Left ventricle myocardium inferior (tissue), 1 donor: ENCODE measurements at regions not wholly inside any gene's neighbourhood (a gene's known extent, or its start where the extent isn't known, plus 50 kb on each side); places are given as distances from the start of the nearest gene placed in this dataset.

Experiments used
- DNase-seq: peaks from one replicate; pipeline ENCODE4 v3.0.0-alpha.2; 2020
- H3K27ac ChIP-seq: fragments of 200-600 bp; replicated peaks from 2 replicates; pipeline ENCODE4 v1.8.0; 2021
- H3K27me3 ChIP-seq: fragments of 200-600 bp; 2 replicates; pipeline ENCODE4 v1.8.0; 2021; ENCODE audit warnings: low read depth
- H3K36me3 ChIP-seq: fragments of 200-600 bp; 2 replicates; pipeline ENCODE4 v1.8.0; 2021
- H3K4me1 ChIP-seq: fragments of 200-600 bp; 2 replicates; pipeline ENCODE4 v1.8.0; 2021
- H3K4me3 ChIP-seq: fragments of 200-600 bp; 2 replicates; pipeline ENCODE4 v1.8.0; 2021; ENCODE audit warnings: mild to moderate bottlenecking, moderate library complexity
- H3K9me3 ChIP-seq: fragments of 200-600 bp; replicated peaks from 2 replicates; pipeline ENCODE4 v1.8.0; 2021
- intact Hi-C: fragments of 100-400 bp; cut with micrococcal nuclease; formaldehyde crosslinking; loops from one replicate; pipeline ENCODE4 v1.11.0; 2022
- TF ChIP-seq, protein P1 (sequence below): fragments of 200-600 bp; IDR thresholded peaks from 2 replicates; pipeline ENCODE4 v1.8.0; 2021; ENCODE audit warnings: antibody characterized with exemption, mild to moderate bottlenecking, borderline replicate concordance
- donor health status: DM: no; HTN: yes; CAD: no; lungs with severe emphysema.

- H3K4me1 ChIP-seq = no peaks in the 10 kb centered on the region
- intact Hi-C loops = no loop called here
- no peak for DNase-seq
- H3K9me3 ChIP-seq = no peaks in the 10 kb centered on the region
- TF ChIP-seq, protein P1, sequence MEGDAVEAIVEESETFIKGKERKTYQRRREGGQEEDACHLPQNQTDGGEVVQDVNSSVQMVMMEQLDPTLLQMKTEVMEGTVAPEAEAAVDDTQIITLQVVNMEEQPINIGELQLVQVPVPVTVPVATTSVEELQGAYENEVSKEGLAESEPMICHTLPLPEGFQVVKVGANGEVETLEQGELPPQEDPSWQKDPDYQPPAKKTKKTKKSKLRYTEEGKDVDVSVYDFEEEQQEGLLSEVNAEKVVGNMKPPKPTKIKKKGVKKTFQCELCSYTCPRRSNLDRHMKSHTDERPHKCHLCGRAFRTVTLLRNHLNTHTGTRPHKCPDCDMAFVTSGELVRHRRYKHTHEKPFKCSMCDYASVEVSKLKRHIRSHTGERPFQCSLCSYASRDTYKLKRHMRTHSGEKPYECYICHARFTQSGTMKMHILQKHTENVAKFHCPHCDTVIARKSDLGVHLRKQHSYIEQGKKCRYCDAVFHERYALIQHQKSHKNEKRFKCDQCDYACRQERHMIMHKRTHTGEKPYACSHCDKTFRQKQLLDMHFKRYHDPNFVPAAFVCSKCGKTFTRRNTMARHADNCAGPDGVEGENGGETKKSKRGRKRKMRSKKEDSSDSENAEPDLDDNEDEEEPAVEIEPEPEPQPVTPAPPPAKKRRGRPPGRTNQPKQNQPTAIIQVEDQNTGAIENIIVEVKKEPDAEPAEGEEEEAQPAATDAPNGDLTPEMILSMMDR = no peak
- H3K4me3 ChIP-seq = no peak overlapping the region
- H3K27me3 ChIP-seq = peaks cover 47% of the 10 kb centered on the region
- no peaks in the 10 kb centered on the region for H3K36me3 ChIP-seq
- no peak overlapping the region for H3K27ac ChIP-seq
These were observed 399.7 kb downstream of the BRD1 start for GRCh38 chr22:49427941-49428340.

GRCh38 chr22:49427341-49427740 is 400.3 kb downstream of the BRD1 start:
- Histone ChIP-seq H3K9me3 (peaks cover 5% of the 10 kb centered on the region), H3K4me3 (no peak overlapping the region), H3K27ac (no peak overlapping the region), H3K4me1 (no peaks in the 10 kb centered on the region), H3K27me3 (peaks cover 47% of the 10 kb centered on the region), H3K36me3 (no peaks in the 10 kb centered on the region)
- intact Hi-C loops = no loop called here
- TF ChIP-seq, protein P1 = no peak
- DNase-seq = no peak

GRCh38 chr22:49426618-49427266 is 400.9 kb downstream of the BRD1 start:
- no peak overlapping the region for H3K27ac ChIP-seq
- no peaks in the 10 kb centered on the region for H3K4me1 ChIP-seq
- no peaks in the 10 kb centered on the region for H3K36me3 ChIP-seq
- no peak overlapping the region for H3K4me3 ChIP-seq
- no peak for DNase-seq
- TF ChIP-seq, protein P1 = no peak
- H3K27me3 ChIP-seq = peaks cover 47% of the 10 kb centered on the region
- peaks cover 11% of the 10 kb centered on the region for H3K9me3 ChIP-seq
- intact Hi-C loops = no loop called here

DNA sequence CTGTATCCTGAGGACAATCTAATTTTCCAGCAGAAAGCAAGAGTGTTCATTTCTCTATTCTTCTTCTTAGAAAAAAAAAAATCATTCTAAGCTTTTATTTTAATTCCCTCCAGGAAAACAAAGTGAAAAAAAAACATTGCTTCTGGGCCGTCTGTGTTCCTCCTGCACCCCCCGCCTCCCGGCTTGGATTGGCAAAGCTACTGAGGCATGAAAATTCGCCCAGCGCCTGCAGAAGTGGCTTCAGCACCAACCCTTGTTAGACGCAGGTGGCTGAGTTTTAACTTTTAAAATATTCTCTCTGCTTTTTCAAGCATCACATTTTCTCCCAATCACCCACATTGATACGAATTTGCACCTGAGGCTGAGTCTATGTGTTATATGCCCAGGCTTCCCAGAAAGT is 401.6 kb downstream of the BRD1 start:
- DNase-seq = no peak
- TF ChIP-seq, protein P1 = no peak
- Histone ChIP-seq H3K27me3 (peaks cover 43% of the 10 kb centered on the region), H3K27ac (no peak overlapping the region), H3K36me3 (no peaks in the 10 kb centered on the region), H3K4me3 (no peak overlapping the region), H3K4me1 (no peaks in the 10 kb centered on the region), H3K9me3 (peaks cover 16% of the 10 kb centered on the region)
- intact Hi-C loops = no loop called here

DNA sequence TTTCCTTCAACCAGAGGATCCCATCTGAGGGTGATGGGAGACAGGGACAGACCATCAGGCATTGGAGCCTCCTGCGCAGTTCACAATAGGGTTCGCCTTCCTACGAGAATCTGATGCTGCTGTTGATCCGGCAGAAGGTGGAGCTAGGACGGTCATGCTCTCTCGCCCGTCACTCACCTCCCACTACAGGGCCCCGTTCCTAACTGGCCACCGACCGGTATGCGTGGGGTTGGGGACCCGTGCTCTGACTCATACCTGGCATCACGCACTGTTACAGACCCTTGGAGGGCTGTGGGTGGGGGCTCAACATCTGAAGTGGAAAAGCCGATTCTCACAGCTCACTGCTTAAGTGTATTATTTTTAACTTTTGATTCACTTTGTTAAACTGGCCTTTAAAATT is 402.3 kb downstream of the BRD1 start:
- Histone ChIP-seq H3K9me3 (peaks cover 24% of the 10 kb centered on the region), H3K36me3 (no peaks in the 10 kb centered on the region), H3K4me1 (no peaks in the 10 kb centered on the region), H3K4me3 (no peak overlapping the region), H3K27ac (no peak overlapping the region), H3K27me3 (peaks cover 41% of the 10 kb centered on the region)
- DNase-seq = no peak
- TF ChIP-seq, protein P1 = no peak
- intact Hi-C loops = no loop called here

DNA sequence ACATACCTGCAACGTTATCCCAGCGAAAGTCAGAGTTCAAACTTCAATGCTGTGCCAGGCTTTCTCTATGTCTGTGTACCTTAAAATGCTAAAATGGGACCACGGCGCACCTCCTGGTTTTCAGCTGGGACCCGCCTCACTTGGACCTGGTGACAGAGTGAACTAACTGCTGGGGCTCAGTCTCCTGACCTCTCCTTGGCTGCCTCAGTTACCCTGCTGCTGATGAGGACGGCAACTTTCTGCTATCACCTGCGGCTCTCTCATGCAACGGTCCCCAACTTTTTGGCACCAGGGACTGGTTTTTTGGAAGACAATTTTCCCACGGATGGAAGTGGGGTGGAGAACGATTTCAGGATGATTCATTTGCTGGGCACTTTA is 402.8 kb downstream of the BRD1 start:
- Histone ChIP-seq H3K27ac (no peak overlapping the region), H3K4me1 (no peaks in the 10 kb centered on the region), H3K27me3 (peaks cover 41% of the 10 kb centered on the region), H3K36me3 (no peaks in the 10 kb centered on the region), H3K4me3 (no peak overlapping the region), H3K9me3 (peaks cover 29% of the 10 kb centered on the region)
- no peak for DNase-seq
- TF ChIP-seq, protein P1 = no peak
- intact Hi-C loops = no loop called here
